ENCODE measurements at regions not wholly inside any gene's neighbourhood (a gene's known extent, or its start where the extent isn't known, plus 50 kb on each side); places are given as distances from the start of the nearest gene placed in this dataset.

DNA sequence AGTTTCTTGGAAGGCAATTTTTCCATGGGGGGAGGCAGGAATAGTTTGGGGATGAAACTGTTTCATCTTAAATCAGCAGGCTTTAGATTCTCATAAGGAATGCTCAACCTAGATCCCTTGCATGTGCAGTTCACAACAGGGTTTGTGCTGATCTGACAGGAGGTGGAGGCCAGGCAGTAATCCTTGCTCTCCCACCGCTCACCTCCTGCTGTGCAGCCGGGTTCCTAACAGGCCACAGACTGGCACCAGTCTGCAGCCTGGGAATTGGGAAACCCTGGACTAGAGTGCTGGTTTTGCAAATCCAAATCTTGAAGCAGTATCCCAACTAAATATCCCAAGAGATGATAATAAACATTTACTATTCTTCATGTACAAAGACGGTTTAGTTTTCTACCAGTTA is 256.3 kb upstream of the TMCO5A start:
- TF ChIP-seq CTCF (IDR thresholded peaks at IDR 0.05; ENCODE audit: borderline replicate concordance, extremely low read depth, low read length, poor library complexity, severe bottlenecking) (no peak), EZH2 (IDR thresholded peaks at IDR 0.05; ENCODE audit: borderline replicate concordance, low read depth, low read length, severe bottlenecking) (no peak)
